SK-N-SH (cell line): ENCODE measurements at regions not wholly inside any gene's neighbourhood (a gene's known extent, or its start where the extent isn't known, plus 50 kb on each side); places are given as distances from the start of the nearest gene placed in this dataset.

ENCODE experiments used
- CTCF ChIA-PET: fragments of 300-600, 350-600 bp; formaldehyde crosslinking; extraction: SDS; loops from one replicate; lab custom pipeline; 2021; lab: Yijun Ruan, JAX
- POLR2A ChIA-PET: fragments of 350-600 bp; sonication (Branson Sonifier 250); formaldehyde crosslinking; extraction: SDS; loops from one replicate; lab custom pipeline; 2020; ENCODE audit warnings: antibody characterized with exemption, inconsistent platforms; lab: Yijun Ruan, JAX
- DNase-seq: peaks from one replicate; pipeline ENCODE4 v3.0.0; 2012
- H2AFZ ChIP-seq: fragments of 200-600 bp; sonication (generic); 2 replicates; pipeline ENCODE4 v1.8.1; 2016; ENCODE audit warnings: antibody characterized with exemption, mild to moderate bottlenecking, low read depth
- H3F3A ChIP-seq: fragments of 200-600 bp; sonication (generic); replicated peaks from 2 replicates; pipeline ENCODE3; 2016; ENCODE audit warnings: antibody characterized with exemption, mild to moderate bottlenecking; ENCODE audit not compliant: insufficient read depth
- H3K27ac ChIP-seq, 2 experiments: fragments of 200-500 bp in 1 of 2; fragments of 200-600 bp in 1 of 2; sonication (Bioruptor generic) in 1 of 2; sonication (generic), shearing (Covaris generic) in 1 of 2; 2 replicates each; pipeline versions ENCODE4 v1.5.1 to v1.6.1; 2014 to 2016; ENCODE audit warnings: low read depth in 2 of 2, inconsistent platforms in 1 of 2, low read length in 1 of 2, mild to moderate bottlenecking in 1 of 2, mixed read lengths in 1 of 2
- H3K27me3 ChIP-seq: fragments of 200-600 bp; sonication (generic), shearing (Covaris generic); 2 replicates; pipeline ENCODE4 v1.6.1; 2016; ENCODE audit warnings: mixed run types; ENCODE audit not compliant: insufficient read depth
- H3K36me3 ChIP-seq, 2 experiments: fragments of 200-500 bp in 1 of 2; fragments of 200-600 bp in 1 of 2; sonication (Bioruptor generic) in 1 of 2; sonication (generic) in 1 of 2; replicated peaks in 1 of 2; 2 replicates each; pipeline versions ENCODE3 to v1.5.1; 2014 to 2016; ENCODE audit warnings: low read length in 1 of 2, mild to moderate bottlenecking in 1 of 2; ENCODE audit not compliant: insufficient read depth in 2 of 2, control insufficient read depth in 1 of 2
- H3K4me1 ChIP-seq, 2 experiments: fragments of 200-500 bp in 1 of 2; fragments of 200-600 bp in 1 of 2; sonication (Bioruptor generic) in 1 of 2; sonication (generic), shearing (Covaris generic) in 1 of 2; 2 replicates each; pipeline versions ENCODE4 v1.5.1 to v1.6.1; 2014 to 2016; ENCODE audit warnings: low read depth in 1 of 2, low read length in 1 of 2, mixed run types in 1 of 2; ENCODE audit not compliant: insufficient read depth in 2 of 2, control insufficient read depth in 1 of 2
- H3K4me2 ChIP-seq: fragments of 200-600 bp; sonication (generic), shearing (Covaris generic); 2 replicates; pipeline ENCODE4 v1.6.1; 2017; ENCODE audit warnings: mixed run types
- H3K4me3 ChIP-seq, 2 experiments: fragments of 200-500 bp in 1 of 2; fragments of 200-600 bp in 1 of 2; sonication (Bioruptor generic) in 1 of 2; sonication (generic), shearing (Covaris generic) in 1 of 2; 2 replicates each; pipeline versions ENCODE4 v1.5.1 to v1.8.1; 2014 to 2016; ENCODE audit warnings: low read depth in 2 of 2, inconsistent platforms in 1 of 2, low read length in 1 of 2, mild to moderate bottlenecking in 1 of 2, mixed read lengths in 1 of 2, moderate library complexity in 1 of 2
- H3K79me2 ChIP-seq: fragments of 200-600 bp; sonication (generic); 2 replicates; pipeline ENCODE4 v1.8.1; 2017; ENCODE audit warnings: mild to moderate bottlenecking; ENCODE audit not compliant: insufficient read depth
- H3K9ac ChIP-seq: fragments of 200-600 bp; sonication (generic); 2 replicates; pipeline ENCODE4 v1.6.1; 2017; ENCODE audit warnings: mixed run types
- H3K9me2 ChIP-seq: fragments of 200-600 bp; sonication (generic); 2 replicates; pipeline ENCODE4 v1.6.1; 2017; ENCODE audit warnings: mixed run types
- H3K9me3 ChIP-seq: fragments of 200-600 bp; sonication (generic); 2 replicates; pipeline ENCODE4 v1.6.1; 2017; ENCODE audit warnings: mixed run types, mild to moderate bottlenecking, moderate library complexity
- H4K20me1 ChIP-seq: fragments of 200-600 bp; sonication (generic); 2 replicates; pipeline ENCODE4 v1.6.1; 2017; ENCODE audit warnings: mild to moderate bottlenecking, mixed run types; ENCODE audit not compliant: insufficient read depth
- CHD2 ChIP-seq: fragments of 150-350 bp; IDR thresholded peaks from 2 replicates; pipeline ENCODE4 v1.6.1; 2018; ENCODE audit warnings: low read length; ENCODE audit not compliant: partially characterized antibody
- ELF1 ChIP-seq: IDR thresholded peaks from 2 replicates; pipeline ENCODE4 v1.4.0; 2012
- EZH2phosphoT487 ChIP-seq: fragments of 200-600 bp; sonication (generic); IDR thresholded peaks from 2 replicates; pipeline ENCODE4 v1.6.1; 2017; ENCODE audit warnings: low read depth, mixed run types, mild to moderate bottlenecking, antibody characterized with exemption, moderate library complexity, borderline replicate concordance
- FOSL2 ChIP-seq: IDR thresholded peaks from 2 replicates; pipeline ENCODE4 v1.4.0; 2012; ENCODE audit warnings: low read depth, mild to moderate bottlenecking, moderate library complexity, borderline replicate concordance
- FOXJ3 ChIP-seq: sonication (generic); formaldehyde crosslinking; IDR thresholded peaks from 2 replicates; pipeline ENCODE4 v1.5.1; 2020; ENCODE audit warnings: mild to moderate bottlenecking, missing genetic modification reagents
- FOXM1 ChIP-seq: IDR thresholded peaks from 2 replicates; pipeline ENCODE4 v1.4.0; 2012; ENCODE audit warnings: low read depth, mild to moderate bottlenecking
- MEF2A ChIP-seq: IDR thresholded peaks from 2 replicates; pipeline ENCODE4 v1.4.0; 2012; ENCODE audit warnings: low read depth, borderline replicate concordance
- NRF1 ChIP-seq: IDR thresholded peaks from 2 replicates; pipeline ENCODE4 v1.6.1; 2012; ENCODE audit warnings: low read depth, mild to moderate bottlenecking, low read length
- POLR2AphosphoS5 ChIP-seq: IDR thresholded peaks from 2 replicates; pipeline ENCODE4 v1.6.1; 2012; ENCODE audit warnings: low read depth, low read length
- RAD21 ChIP-seq: IDR thresholded peaks from 2 replicates; pipeline ENCODE4 v1.6.1; 2012; ENCODE audit warnings: mild to moderate bottlenecking, low read length
- RFX5 ChIP-seq: IDR thresholded peaks from 2 replicates; pipeline ENCODE4 v1.6.1; 2012; ENCODE audit warnings: mild to moderate bottlenecking, improper control_type of control experiment, low read length
- RXRA ChIP-seq: IDR thresholded peaks from 2 replicates; pipeline ENCODE4 v1.4.0; 2012; ENCODE audit warnings: low read depth, mild to moderate bottlenecking, borderline replicate concordance
- TAF1 ChIP-seq: IDR thresholded peaks from 2 replicates; pipeline ENCODE4 v1.6.1; 2012; ENCODE audit warnings: low read depth, mild to moderate bottlenecking, low read length, moderate library complexity, borderline replicate concordance
- YY1 ChIP-seq: IDR thresholded peaks from 2 replicates; pipeline ENCODE4 v1.4.0; 2012; ENCODE audit warnings: low read depth, mild to moderate bottlenecking
- WGBS: methylation state at CpG from one replicate; pipeline ENCODE4 v1.1.6; 2017; ENCODE audit warnings: low lambda C conversion rate; 5-methylcytosine and 5-hydroxymethylcytosine counted together
- TF ChIP-seq, protein P1 (sequence below): fragments of 150-350 bp; IDR thresholded peaks from 2 replicates; pipeline ENCODE4 v1.6.1; 2017; ENCODE audit warnings: antibody characterized with exemption, low read length, low read depth, borderline replicate concordance
- TF ChIP-seq, protein P2 (sequence below): IDR thresholded peaks from 2 replicates; pipeline ENCODE4 v1.4.0; 2012; ENCODE audit warnings: low read depth, borderline replicate concordance
- TF ChIP-seq, protein P3 (sequence below): IDR thresholded peaks from 2 replicates; pipeline ENCODE4; 2012
- TF ChIP-seq, protein P4 (sequence below): IDR thresholded peaks from 2 replicates; pipeline ENCODE4 v1.4.0; 2012; ENCODE audit warnings: low read depth
- TF ChIP-seq, protein P5 (sequence below): IDR thresholded peaks from 2 replicates; pipeline ENCODE4 v1.6.1; 2012; ENCODE audit warnings: mild to moderate bottlenecking, low read depth, low read length, moderate library complexity
- TF ChIP-seq, protein P6 (sequence below): IDR thresholded peaks from 2 replicates; pipeline ENCODE4 v1.4.0; 2012; ENCODE audit warnings: low read depth, borderline replicate concordance

DNA sequence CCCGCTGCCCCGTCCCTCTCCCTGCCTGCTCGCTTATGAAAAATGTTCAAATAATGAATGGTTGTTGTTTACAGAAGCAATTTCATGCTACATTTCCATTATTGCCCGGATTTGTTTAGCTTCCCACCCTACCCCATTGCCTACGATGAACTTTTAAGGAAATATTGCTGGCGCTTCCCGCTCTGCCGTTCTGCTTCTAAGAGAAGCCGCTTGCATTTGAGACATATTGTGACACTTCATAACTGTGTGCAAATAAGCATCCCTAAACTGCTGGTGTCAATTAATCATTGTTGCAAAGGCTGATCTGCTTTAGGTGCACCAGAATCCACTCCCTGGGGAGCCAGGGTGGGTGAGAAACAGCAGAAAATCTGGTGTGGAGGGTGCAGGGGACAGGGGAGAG lies 52.3 kb upstream of the LMO1 start:
- H3K9me2 ChIP-seq: no peaks in the 10 kb centered on the region
- H3K4me2 ChIP-seq: no peak overlapping the region
- no peak for DNase-seq
- H3K4me1 ChIP-seq: peaks cover 0 to 13% of the 10 kb centered on the region in 2 experiments; a peak in 2 of 4 replicates
- POLR2A ChIA-PET: no interaction called here
- H3K36me3 ChIP-seq: no peaks in the 10 kb centered on the region
- H2AFZ ChIP-seq: no peak overlapping the region
- no peaks in the 10 kb centered on the region for H3K79me2 ChIP-seq
- CTCF ChIA-PET: interaction anchor here (0.6 to 7.3 kb wide), 6 partner anchors 12 to 164 kb away, joined by 3 to 40 read pairs (median 4); partner anchors contain the start of gene LMO1
- H3K9me3 ChIP-seq: no peaks in the 10 kb centered on the region
- 84% methylated on average over 9 of the region's 9 CpGs for WGBS
- no peak overlapping the region for H3K27ac ChIP-seq
- H3F3A ChIP-seq: no peaks in the 10 kb centered on the region
- H4K20me1 ChIP-seq: no peaks in the 10 kb centered on the region
- no peak overlapping the region for H3K4me3 ChIP-seq
- no peaks in the 10 kb centered on the region for H3K27me3 ChIP-seq
- no peak overlapping the region for H3K9ac ChIP-seq
- TF ChIP-seq YY1 (no peak), FOXJ3 (no peak), TAF1 (no peak), ELF1 (no peak), RXRA (no peak), POLR2AphosphoS5 (no peak)
- TF ChIP-seq, protein P1, sequence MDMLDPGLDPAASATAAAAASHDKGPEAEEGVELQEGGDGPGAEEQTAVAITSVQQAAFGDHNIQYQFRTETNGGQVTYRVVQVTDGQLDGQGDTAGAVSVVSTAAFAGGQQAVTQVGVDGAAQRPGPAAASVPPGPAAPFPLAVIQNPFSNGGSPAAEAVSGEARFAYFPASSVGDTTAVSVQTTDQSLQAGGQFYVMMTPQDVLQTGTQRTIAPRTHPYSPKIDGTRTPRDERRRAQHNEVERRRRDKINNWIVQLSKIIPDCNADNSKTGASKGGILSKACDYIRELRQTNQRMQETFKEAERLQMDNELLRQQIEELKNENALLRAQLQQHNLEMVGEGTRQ: no peak
- TF ChIP-seq, protein P2, sequence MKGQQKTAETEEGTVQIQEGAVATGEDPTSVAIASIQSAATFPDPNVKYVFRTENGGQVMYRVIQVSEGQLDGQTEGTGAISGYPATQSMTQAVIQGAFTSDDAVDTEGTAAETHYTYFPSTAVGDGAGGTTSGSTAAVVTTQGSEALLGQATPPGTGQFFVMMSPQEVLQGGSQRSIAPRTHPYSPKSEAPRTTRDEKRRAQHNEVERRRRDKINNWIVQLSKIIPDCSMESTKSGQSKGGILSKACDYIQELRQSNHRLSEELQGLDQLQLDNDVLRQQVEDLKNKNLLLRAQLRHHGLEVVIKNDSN: no peak
- TF ChIP-seq, all 33 proteins: peak for 0

DNA sequence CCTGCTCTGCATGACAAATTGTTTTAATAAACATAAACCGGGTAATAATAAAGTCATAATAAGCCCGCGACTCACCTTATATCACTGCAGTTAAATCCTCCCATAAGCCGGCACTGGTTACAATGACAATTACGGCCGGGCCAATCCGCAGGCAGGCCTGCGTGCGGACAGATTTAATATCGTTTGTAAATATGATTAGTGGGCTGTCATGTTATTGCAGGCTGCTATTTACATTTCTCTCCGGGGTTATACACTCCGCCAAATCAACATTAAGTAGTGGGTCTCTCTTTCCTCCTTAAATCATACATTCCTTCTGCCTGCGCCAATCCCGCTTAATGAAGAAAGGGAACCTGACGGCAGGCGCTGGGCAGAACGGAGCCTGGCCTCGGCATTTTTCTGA lies 51.8 kb upstream of the LMO1 start:
- Histone ChIP-seq H3K36me3 (no peaks in the 10 kb centered on the region), H3K9me3 (no peaks in the 10 kb centered on the region), H3K4me2 (no peak overlapping the region), H3K4me1 (peaks cover 0 to 13% of the 10 kb centered on the region in 2 experiments; a peak in 2 of 4 replicates), H3K79me2 (no peaks in the 10 kb centered on the region), H3F3A (no peaks in the 10 kb centered on the region), H3K4me3 (no peak overlapping the region), H4K20me1 (no peaks in the 10 kb centered on the region), H3K27ac (no peak overlapping the region), H3K9me2 (no peaks in the 10 kb centered on the region), H3K27me3 (no peaks in the 10 kb centered on the region), H2AFZ (no peak overlapping the region), H3K9ac (no peak overlapping the region)
- 73% methylated on average over 18 of the region's 18 CpGs for WGBS
- TF ChIP-seq, protein P3, sequence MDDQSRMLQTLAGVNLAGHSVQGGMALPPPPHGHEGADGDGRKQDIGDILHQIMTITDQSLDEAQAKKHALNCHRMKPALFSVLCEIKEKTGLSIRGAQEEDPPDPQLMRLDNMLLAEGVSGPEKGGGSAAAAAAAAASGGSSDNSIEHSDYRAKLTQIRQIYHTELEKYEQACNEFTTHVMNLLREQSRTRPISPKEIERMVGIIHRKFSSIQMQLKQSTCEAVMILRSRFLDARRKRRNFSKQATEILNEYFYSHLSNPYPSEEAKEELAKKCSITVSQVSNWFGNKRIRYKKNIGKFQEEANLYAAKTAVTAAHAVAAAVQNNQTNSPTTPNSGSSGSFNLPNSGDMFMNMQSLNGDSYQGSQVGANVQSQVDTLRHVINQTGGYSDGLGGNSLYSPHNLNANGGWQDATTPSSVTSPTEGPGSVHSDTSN: no peak
- TF ChIP-seq CHD2: no peak
- no peak for TF ChIP-seq RAD21
- no peak for TF ChIP-seq FOSL2
- TF ChIP-seq FOXJ3: no peak
- TF ChIP-seq RFX5: no peak
- TF ChIP-seq, protein P4, sequence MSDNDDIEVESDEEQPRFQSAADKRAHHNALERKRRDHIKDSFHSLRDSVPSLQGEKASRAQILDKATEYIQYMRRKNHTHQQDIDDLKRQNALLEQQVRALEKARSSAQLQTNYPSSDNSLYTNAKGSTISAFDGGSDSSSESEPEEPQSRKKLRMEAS: no peak
- TF ChIP-seq TAF1: no peak
- TF ChIP-seq, protein P5, sequence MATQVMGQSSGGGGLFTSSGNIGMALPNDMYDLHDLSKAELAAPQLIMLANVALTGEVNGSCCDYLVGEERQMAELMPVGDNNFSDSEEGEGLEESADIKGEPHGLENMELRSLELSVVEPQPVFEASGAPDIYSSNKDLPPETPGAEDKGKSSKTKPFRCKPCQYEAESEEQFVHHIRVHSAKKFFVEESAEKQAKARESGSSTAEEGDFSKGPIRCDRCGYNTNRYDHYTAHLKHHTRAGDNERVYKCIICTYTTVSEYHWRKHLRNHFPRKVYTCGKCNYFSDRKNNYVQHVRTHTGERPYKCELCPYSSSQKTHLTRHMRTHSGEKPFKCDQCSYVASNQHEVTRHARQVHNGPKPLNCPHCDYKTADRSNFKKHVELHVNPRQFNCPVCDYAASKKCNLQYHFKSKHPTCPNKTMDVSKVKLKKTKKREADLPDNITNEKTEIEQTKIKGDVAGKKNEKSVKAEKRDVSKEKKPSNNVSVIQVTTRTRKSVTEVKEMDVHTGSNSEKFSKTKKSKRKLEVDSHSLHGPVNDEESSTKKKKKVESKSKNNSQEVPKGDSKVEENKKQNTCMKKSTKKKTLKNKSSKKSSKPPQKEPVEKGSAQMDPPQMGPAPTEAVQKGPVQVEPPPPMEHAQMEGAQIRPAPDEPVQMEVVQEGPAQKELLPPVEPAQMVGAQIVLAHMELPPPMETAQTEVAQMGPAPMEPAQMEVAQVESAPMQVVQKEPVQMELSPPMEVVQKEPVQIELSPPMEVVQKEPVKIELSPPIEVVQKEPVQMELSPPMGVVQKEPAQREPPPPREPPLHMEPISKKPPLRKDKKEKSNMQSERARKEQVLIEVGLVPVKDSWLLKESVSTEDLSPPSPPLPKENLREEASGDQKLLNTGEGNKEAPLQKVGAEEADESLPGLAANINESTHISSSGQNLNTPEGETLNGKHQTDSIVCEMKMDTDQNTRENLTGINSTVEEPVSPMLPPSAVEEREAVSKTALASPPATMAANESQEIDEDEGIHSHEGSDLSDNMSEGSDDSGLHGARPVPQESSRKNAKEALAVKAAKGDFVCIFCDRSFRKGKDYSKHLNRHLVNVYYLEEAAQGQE: no peak
- TF ChIP-seq, protein P6, sequence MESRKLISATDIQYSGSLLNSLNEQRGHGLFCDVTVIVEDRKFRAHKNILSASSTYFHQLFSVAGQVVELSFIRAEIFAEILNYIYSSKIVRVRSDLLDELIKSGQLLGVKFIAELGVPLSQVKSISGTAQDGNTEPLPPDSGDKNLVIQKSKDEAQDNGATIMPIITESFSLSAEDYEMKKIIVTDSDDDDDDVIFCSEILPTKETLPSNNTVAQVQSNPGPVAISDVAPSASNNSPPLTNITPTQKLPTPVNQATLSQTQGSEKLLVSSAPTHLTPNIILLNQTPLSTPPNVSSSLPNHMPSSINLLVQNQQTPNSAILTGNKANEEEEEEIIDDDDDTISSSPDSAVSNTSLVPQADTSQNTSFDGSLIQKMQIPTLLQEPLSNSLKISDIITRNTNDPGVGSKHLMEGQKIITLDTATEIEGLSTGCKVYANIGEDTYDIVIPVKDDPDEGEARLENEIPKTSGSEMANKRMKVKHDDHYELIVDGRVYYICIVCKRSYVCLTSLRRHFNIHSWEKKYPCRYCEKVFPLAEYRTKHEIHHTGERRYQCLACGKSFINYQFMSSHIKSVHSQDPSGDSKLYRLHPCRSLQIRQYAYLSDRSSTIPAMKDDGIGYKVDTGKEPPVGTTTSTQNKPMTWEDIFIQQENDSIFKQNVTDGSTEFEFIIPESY: no peak
- no peak for TF ChIP-seq NRF1
- TF ChIP-seq FOXM1: no peak
- no peak for TF ChIP-seq RXRA
- no peak for TF ChIP-seq EZH2phosphoT487
- no peak for TF ChIP-seq MEF2A
- DNase-seq: peak; percentile 60
- POLR2A ChIA-PET: no interaction called here
- CTCF ChIA-PET: interaction anchor here (0.6 to 7.3 kb wide), 6 partner anchors 13 to 164 kb away, joined by 3 to 40 read pairs (median 4); partner anchors contain the start of gene LMO1
